WI38 (cell line): ENCODE measurements at regions not wholly inside any gene's neighbourhood (a gene's known extent, or its start where the extent isn't known, plus 50 kb on each side); places are given as distances from the start of the nearest gene placed in this dataset.

Experiments
- H3K4me3 ChIP-seq: 2 replicates; pipeline ENCODE4 v1.5.1; 2011; ENCODE audit warnings: low read depth, mild to moderate bottlenecking, control low read depth, low read length
- CTCF ChIP-seq: IDR thresholded peaks from 2 replicates; pipeline ENCODE4 v1.5.1; 2012; ENCODE audit warnings: low read depth, mild to moderate bottlenecking, control low read depth, low read length

GRCh38 chr2:150147889-150148683 is 339.4 kb downstream of the RND3 start:
- TF ChIP-seq CTCF = no peak
- H3K4me3 ChIP-seq = no peak overlapping the region

- TF ChIP-seq CTCF = no peak
- H3K4me3 ChIP-seq = no peak overlapping the region
These were observed 340.6 kb downstream of the RND3 start for GRCh38 chr2:150146879-150147278.

DNA sequence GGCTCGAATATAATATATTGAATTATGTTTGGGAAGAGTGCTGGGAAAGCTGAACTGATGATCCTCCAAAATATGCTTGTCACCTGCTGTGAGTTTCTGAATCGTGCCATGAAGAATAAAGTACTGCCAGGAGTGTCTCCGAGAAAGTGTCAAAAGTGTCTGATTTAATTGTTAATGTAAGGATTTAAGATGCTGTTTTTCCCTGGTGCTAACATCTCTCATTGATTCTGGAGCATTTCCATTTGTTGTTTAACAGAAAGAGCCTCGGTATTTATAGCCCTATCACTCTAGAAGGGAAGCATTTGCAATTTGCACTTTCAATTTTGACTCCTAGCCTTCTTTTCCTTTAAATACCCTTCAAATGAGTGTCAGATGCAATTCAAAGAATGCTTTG is 342.2 kb downstream of the RND3 start:
- no peak overlapping the region for H3K4me3 ChIP-seq
- no peak for TF ChIP-seq CTCF

DNA sequence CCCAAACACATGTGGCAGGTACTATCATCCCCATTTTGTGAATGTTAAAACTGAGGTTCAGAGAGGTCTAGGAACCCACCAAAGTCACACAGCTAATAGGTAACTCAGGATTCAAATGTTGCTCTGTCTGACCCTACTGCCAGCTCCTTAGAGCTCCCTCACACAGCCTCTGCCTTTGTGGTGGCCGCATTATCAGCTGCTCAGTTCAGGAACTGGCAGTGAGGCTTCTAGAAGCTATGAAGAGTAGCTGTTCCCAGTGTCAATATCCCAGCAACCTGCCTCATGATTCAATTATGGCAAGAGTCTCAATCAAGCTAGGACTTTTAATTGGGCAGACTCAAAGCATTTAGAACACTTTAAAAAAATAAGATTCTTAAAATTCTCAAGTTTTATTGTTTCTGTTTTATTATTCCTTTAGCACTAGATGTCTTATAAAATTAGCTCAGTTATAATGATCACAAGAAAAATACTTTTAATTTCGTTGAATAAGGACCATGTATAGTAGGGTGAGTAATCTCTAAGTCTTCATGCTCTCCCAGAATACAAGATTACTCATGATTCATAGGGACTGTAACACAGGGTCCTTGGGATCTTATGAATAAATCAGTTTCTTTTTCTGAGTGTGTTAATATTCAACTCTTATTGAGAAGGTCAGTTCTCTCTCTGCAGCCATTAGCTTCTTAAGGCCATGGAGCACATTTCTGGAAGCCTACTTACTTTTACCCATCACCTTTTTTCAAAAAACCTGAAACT is 342.7 kb downstream of the RND3 start:
- TF ChIP-seq CTCF = no peak

DNA sequence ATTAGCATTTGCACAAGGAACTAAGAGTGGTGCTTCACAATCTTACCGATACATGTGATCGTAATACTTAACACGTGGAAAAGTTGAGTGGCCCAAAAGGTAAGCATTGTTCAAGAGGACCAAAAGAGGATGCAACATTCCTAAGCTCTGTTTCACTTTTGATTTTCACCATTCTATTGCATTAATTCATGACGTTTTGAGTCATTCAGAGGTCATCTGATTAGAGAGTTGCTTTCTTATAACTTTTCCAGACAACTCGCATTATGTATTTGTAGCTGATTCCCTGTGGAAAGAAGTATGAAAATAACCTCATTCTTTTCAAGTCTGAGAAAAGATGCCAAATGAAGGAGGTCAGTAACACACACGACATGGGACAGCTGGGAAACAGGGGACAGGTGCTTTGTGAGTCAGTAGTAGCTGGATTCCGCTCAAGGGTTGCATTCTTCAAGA is 344.4 kb downstream of the RND3 start:
- TF ChIP-seq CTCF = no peak
- no peak overlapping the region for H3K4me3 ChIP-seq

More for the DNA sequence above, 342.7 kb downstream of the RND3 start:
- no peak overlapping the region for H3K4me3 ChIP-seq

GRCh38 chr2:150142561-150142960 is 344.9 kb downstream of the RND3 start:
- TF ChIP-seq CTCF = no peak
- no peak overlapping the region for H3K4me3 ChIP-seq

DNA sequence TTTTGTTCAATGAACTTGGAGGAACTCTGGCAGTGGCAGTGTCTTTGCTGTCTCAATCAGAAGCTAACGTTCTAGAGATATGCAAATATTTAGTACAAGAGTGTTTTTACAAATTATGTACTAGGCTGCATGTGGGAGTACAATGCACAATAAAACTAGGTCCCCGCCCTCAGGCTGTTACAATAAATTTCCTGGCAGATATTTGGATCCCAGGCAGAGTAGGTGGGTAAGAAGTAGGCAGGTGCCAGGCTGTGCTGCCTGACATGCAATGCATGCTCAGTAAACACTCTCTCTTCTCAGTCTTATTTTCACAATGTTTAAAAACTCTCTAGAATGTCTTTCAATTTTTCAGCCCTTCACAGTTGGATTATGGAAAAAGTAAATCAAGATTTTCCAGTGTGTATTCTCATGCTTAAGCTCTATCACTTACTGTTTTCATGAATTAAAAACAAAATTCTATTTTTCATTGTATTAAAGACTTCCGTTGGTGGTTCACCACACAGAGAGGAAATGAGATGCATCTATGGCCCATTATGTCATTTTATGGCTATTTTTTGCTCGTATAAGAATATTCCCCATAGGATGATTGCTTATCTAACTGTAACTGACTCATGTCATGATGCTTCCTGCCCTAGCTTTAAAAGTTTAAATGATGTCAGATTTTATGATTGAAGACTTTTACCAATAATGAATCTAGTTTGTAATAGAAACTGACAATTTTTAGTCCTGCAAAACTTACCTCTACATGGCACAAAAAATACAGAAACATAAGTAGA is 346.1 kb downstream of the RND3 start:
- TF ChIP-seq CTCF = no peak

More for the DNA sequence above, 346.1 kb downstream of the RND3 start:
- no peak overlapping the region for H3K4me3 ChIP-seq
